HCT116 (cell line): ENCODE measurements at regions not wholly inside any gene's neighbourhood (a gene's known extent, or its start where the extent isn't known, plus 50 kb on each side); places are given as distances from the start of the nearest gene placed in this dataset.

Source experiments
- ATAC-seq: fragments of 200-7000 bp; cut with Tn5 transposase; 2 replicates; pipeline ENCODE4 v1.9.1; 2020; ENCODE audit warnings: mild to moderate bottlenecking, moderate library complexity
- BruUV-seq: library from RNA; stranded (reverse); fragments of 400-500 nt; replicated peaks from 2 replicates; lab custom pipeline; 2021; lab: Mats Ljungman, UMichigan
- CTCF ChIA-PET: fragments of 300-600 bp; sonication (Branson Sonifier 250); formaldehyde crosslinking; loops from one replicate; lab custom pipeline; 2021; ENCODE audit warnings: antibody characterized with exemption; lab: Charles Lee
- POLR2A ChIA-PET: fragments of 300-600, 350-600 bp; sonication (Branson Sonifier 250); formaldehyde crosslinking; loops from one replicate; lab custom pipeline; 2021; ENCODE audit warnings: antibody characterized with exemption; lab: Charles Lee
- RAD21 ChIA-PET, 2 experiments: fragments of 300-600 bp; sonication (Branson Sonifier 250); formaldehyde crosslinking; loops; one replicate each; lab custom pipeline; 2023; ENCODE audit warnings: low total read pairs in 2 of 2; ENCODE audit not compliant: uncharacterized antibody in 2 of 2, unreplicated experiment in 2 of 2, low non-redundant PET in 1 of 2; lab: Charles Lee
- DNase-seq: peaks from one replicate; pipeline ENCODE4 v3.0.0-alpha.2; 2010; ENCODE audit warnings: low read depth, low spot score
- H2AFZ ChIP-seq: fragments of 200-600 bp; shearing (Covaris generic), sonication (generic); 2 replicates; pipeline ENCODE4 v1.6.1; 2017; ENCODE audit warnings: low read depth, mixed run types, mixed read lengths, antibody characterized with exemption, low read length; ENCODE audit not compliant: poor library complexity, severe bottlenecking
- H3K27ac ChIP-seq: 2 replicates; pipeline ENCODE4 v1.5.1; 2012; ENCODE audit warnings: low read depth, low read length
- H3K27me3 ChIP-seq: fragments of 200-600 bp; sonication (generic); 2 replicates; pipeline ENCODE4 v1.6.1; 2016; ENCODE audit warnings: mixed run types, low read length, mixed read lengths; ENCODE audit not compliant: insufficient read depth
- H3K36me3 ChIP-seq, 2 experiments: fragments of 200-500 bp in 1 of 2; fragments of 200-600 bp in 1 of 2; sonication (Bioruptor generic) in 1 of 2; sonication (generic) in 1 of 2; 2 replicates each; pipeline versions ENCODE4 v1.5.1 to v1.6.1; 2014 to 2016; ENCODE audit warnings: low read length in 2 of 2, inconsistent platforms in 1 of 2, mixed read lengths in 1 of 2, mixed run types in 1 of 2; ENCODE audit not compliant: insufficient read depth in 2 of 2, control insufficient read depth in 1 of 2
- H3K4me1 ChIP-seq, 2 experiments: fragments of 200-600 bp in 1 of 2; sonication (generic) in 1 of 2; 2 replicates each; pipeline versions ENCODE4 v1.5.1 to v1.6.1; 2012 to 2017; ENCODE audit warnings: low read length in 2 of 2, inconsistent platforms in 1 of 2, mild to moderate bottlenecking in 1 of 2, mixed read lengths in 1 of 2, mixed run types in 1 of 2, moderate library complexity in 1 of 2; ENCODE audit not compliant: insufficient read depth in 2 of 2, control insufficient read depth in 1 of 2
- H3K4me2 ChIP-seq: fragments of 200-600 bp; sonication (generic); 2 replicates; pipeline ENCODE4 v1.6.1; 2017; ENCODE audit warnings: mixed run types, low read length, mixed read lengths
- H3K4me3 ChIP-seq, 2 experiments: fragments of 200-600 bp in 1 of 2; sonication (generic) in 1 of 2; replicated peaks in 1 of 2; 2 replicates each; pipeline ENCODE4 v1.5.1; 2011 to 2016; ENCODE audit warnings: low read length in 2 of 2, control low read depth in 1 of 2, low read depth in 1 of 2, mild to moderate bottlenecking in 1 of 2, mixed read lengths in 1 of 2, mixed run types in 1 of 2
- H3K79me2 ChIP-seq: fragments of 200-600 bp; sonication (generic); 2 replicates; pipeline ENCODE4 v1.6.1; 2017; ENCODE audit warnings: mild to moderate bottlenecking, mixed run types, low read length, moderate library complexity, mixed read lengths; ENCODE audit not compliant: insufficient read depth
- H3K9ac ChIP-seq: fragments of 200-600 bp; sonication (generic); 2 replicates; pipeline ENCODE4 v1.6.1; 2016; ENCODE audit warnings: low read length, mixed read lengths
- H3K9me2 ChIP-seq: fragments of 200-600 bp; sonication (generic), shearing (Covaris generic); 2 replicates; pipeline ENCODE4 v1.6.1; 2017; ENCODE audit warnings: mixed run types, mild to moderate bottlenecking, moderate library complexity; ENCODE audit not compliant: insufficient read depth
- H3K9me3 ChIP-seq, 2 experiments: fragments of 200-500 bp in 1 of 2; fragments of 200-600 bp in 1 of 2; sonication (Bioruptor generic) in 1 of 2; sonication (generic) in 1 of 2; 2 replicates each; pipeline ENCODE4 v1.6.1; 2014 to 2017; ENCODE audit warnings: low read length in 2 of 2, mixed read lengths in 2 of 2, inconsistent platforms in 1 of 2, low read depth in 1 of 2, mild to moderate bottlenecking in 1 of 2, mixed run types in 1 of 2, moderate library complexity in 1 of 2; ENCODE audit not compliant: control insufficient read depth in 1 of 2, insufficient read depth in 1 of 2
- H4K20me1 ChIP-seq: fragments of 200-600 bp; sonication (generic), shearing (Covaris generic); 2 replicates; pipeline ENCODE4 v1.6.1; 2017; ENCODE audit warnings: mixed run types, mild to moderate bottlenecking, moderate library complexity; ENCODE audit not compliant: insufficient read depth
- CEBPB ChIP-seq: IDR thresholded peaks from 2 replicates; pipeline ENCODE4 v1.6.1; 2012; ENCODE audit warnings: low read depth
- REST ChIP-seq: IDR thresholded peaks from 2 replicates; pipeline ENCODE4 v1.6.1; 2012; ENCODE audit warnings: low read depth
- SIN3A ChIP-seq: IDR thresholded peaks from 2 replicates; pipeline ENCODE4 v1.6.1; 2012; ENCODE audit warnings: low read depth
- TCF7L2 ChIP-seq: IDR thresholded peaks from 2 replicates; pipeline ENCODE4 v1.7.0; 2011; ENCODE audit warnings: borderline replicate concordance, inconsistent platforms; ENCODE audit not compliant: insufficient read depth, insufficient read length; ENCODE audit errors: extremely low read depth
- ZFX ChIP-seq: fragments of 450-650 bp; IDR thresholded peaks from 2 replicates; pipeline ENCODE4 v1.6.1; 2017
- intact Hi-C: fragments of 100-400 bp; cut with micrococcal nuclease; formaldehyde crosslinking; loops from 2 replicates; pipeline ENCODE4 v1.10.0; 2022

GRCh38 chr9:10701906-10702305, 89.1 kb upstream of the PTPRD start (continued):
- no peak for TF ChIP-seq REST
- TF ChIP-seq, all 23 proteins: peak for 0

- DNase-seq, result no peak
- TF ChIP-seq ZFX, result no peak
- TF ChIP-seq SIN3A, result no peak
- TF ChIP-seq TCF7L2, result no peak
- no peak for TF ChIP-seq CEBPB
- TF ChIP-seq, all 23 proteins: peak for 0
- CTCF ChIA-PET, result no interaction called here
- no peak for ATAC-seq
- Histone ChIP-seq H3K4me1 (no peaks in the 10 kb centered on the region), H4K20me1 (no peaks in the 10 kb centered on the region), H3K9ac (no peak overlapping the region), H3K27me3 (no peaks in the 10 kb centered on the region), H3K27ac (no peak overlapping the region), H3K79me2 (no peaks in the 10 kb centered on the region), H3K4me2 (no peak overlapping the region), H3K36me3 (no peaks in the 10 kb centered on the region), H3K4me3 (no peak overlapping the region), H3K9me3 (peaks cover 3 to 31% of the 10 kb centered on the region in 2 experiments; a peak in 2 of 4 replicates), H2AFZ (no peak overlapping the region), H3K9me2 (no peaks in the 10 kb centered on the region)
- RAD21 ChIA-PET, result no interaction called here
- intact Hi-C loops, result no loop called here
- POLR2A ChIA-PET, result no interaction called here
- BruUV-seq, result no TSS peak
These were observed 90.3 kb upstream of the PTPRD start for GRCh38 chr9:10703139-10703538.
